ENCODE measurements at regions not wholly inside any gene's neighbourhood (a gene's known extent, or its start where the extent isn't known, plus 50 kb on each side); places are given as distances from the start of the nearest gene placed in this dataset.

- peaks cover 7 to 15% of the 10 kb centered on the region in 2 donors for H3K4me1 ChIP-seq
- no peak overlapping the region for H3K27ac ChIP-seq
- H3K4me3 ChIP-seq (replicated peaks in 1 of 3), result no peak overlapping the region
- DNase-seq, result no peak
- TF ChIP-seq CTCF (IDR thresholded peaks at IDR 0.05) (no peak), POLR2A (IDR thresholded peaks at IDR 0.05) (no peak)
- H3K27me3 ChIP-seq, result no peaks in the 10 kb centered on the region
- H3K9me3 ChIP-seq, result no peaks in the 10 kb centered on the region
- WGBS, 2 donors, result 85 to 88% methylated on average over 2 of the region's 2 CpGs
- intact Hi-C loops (cut with DNase I), result no loop called here
- no peaks in the 10 kb centered on the region for H3K36me3 ChIP-seq
These were observed 224.8 kb downstream of the FGFR2 start for GRCh38 chr10:121373411-121373810.

GRCh38 chr10:121374121-121374520, 224.1 kb downstream of the FGFR2 start:
- Histone ChIP-seq H3K4me1 (peaks cover 7 to 15% of the 10 kb centered on the region in 2 donors), H3K27me3 (no peaks in the 10 kb centered on the region), H3K36me3 (no peaks in the 10 kb centered on the region), H3K4me3 (replicated peaks in 1 of 3) (no peak overlapping the region), H3K27ac (no peak overlapping the region), H3K9me3 (no peaks in the 10 kb centered on the region)
- TF ChIP-seq POLR2A (IDR thresholded peaks at IDR 0.05) (no peak), CTCF (IDR thresholded peaks at IDR 0.05) (no peak)
- intact Hi-C loops (cut with DNase I), result no loop called here
- WGBS, 2 donors, result 84 to 89% methylated on average over 12 of the region's 12 CpGs
- no peak for DNase-seq

- Histone ChIP-seq H3K27ac (peak overlapping the region; percentile 31 to 62 (median 33)), H3K36me3 (no peaks in the 10 kb centered on the region), H3K27me3 (no peaks in the 10 kb centered on the region), H3K4me1 (peaks cover 7 to 15% of the 10 kb centered on the region in 2 donors), H3K4me3 (replicated peaks in 1 of 3) (no peak overlapping the region), H3K9me3 (no peaks in the 10 kb centered on the region)
- intact Hi-C loops (cut with DNase I), result no loop called here
- TF ChIP-seq CTCF (IDR thresholded peaks at IDR 0.05) (no peak), POLR2A (IDR thresholded peaks at IDR 0.05) (no peak)
- WGBS, 2 donors, result 67 to 70% methylated on average over 6 of the region's 6 CpGs
- no peak for DNase-seq
These were observed 223.1 kb downstream of the FGFR2 start for GRCh38 chr10:121375172-121375571.

- WGBS, 2 donors, result 85 to 90% methylated on average over 6 of the region's 6 CpGs
- H3K36me3 ChIP-seq, result no peaks in the 10 kb centered on the region
- H3K4me3 ChIP-seq (replicated peaks in 1 of 3), result no peak overlapping the region
- H3K9me3 ChIP-seq, result no peaks in the 10 kb centered on the region
- H3K4me1 ChIP-seq, result peaks cover 7 to 15% of the 10 kb centered on the region in 2 donors
- DNase-seq, result no peak
- no peak for TF ChIP-seq POLR2A (IDR thresholded peaks at IDR 0.05)
- no peak for TF ChIP-seq CTCF (IDR thresholded peaks at IDR 0.05)
- H3K27me3 ChIP-seq, result no peaks in the 10 kb centered on the region
- H3K27ac ChIP-seq, result no peak overlapping the region
- intact Hi-C loops (cut with DNase I), result no loop called here
These were observed 219.9 kb downstream of the FGFR2 start for GRCh38 chr10:121378251-121378801.

- intact Hi-C loops (cut with DNase I), result no loop called here
- WGBS, 2 donors, result 88 to 90% methylated on average over 3 of the region's 3 CpGs
- no peak for DNase-seq
These were observed 219.2 kb downstream of the FGFR2 start for GRCh38 chr10:121379013-121379412.

More at GRCh38 chr10:121379013-121379412, 219.2 kb downstream of the FGFR2 start:
- TF ChIP-seq CTCF (IDR thresholded peaks at IDR 0.05) (no peak), POLR2A (IDR thresholded peaks at IDR 0.05) (no peak)
- Histone ChIP-seq H3K4me3 (replicated peaks in 1 of 3) (no peak overlapping the region), H3K4me1 (peaks cover 7 to 15% of the 10 kb centered on the region in 2 donors), H3K36me3 (no peaks in the 10 kb centered on the region), H3K27ac (no peak overlapping the region), H3K9me3 (no peaks in the 10 kb centered on the region), H3K27me3 (no peaks in the 10 kb centered on the region)

Data from thyroid gland (tissue), 4 donors.